MM.1S (cell line): ENCODE measurements at regions not wholly inside any gene's neighbourhood (a gene's known extent, or its start where the extent isn't known, plus 50 kb on each side); places are given as distances from the start of the nearest gene placed in this dataset.

ENCODE experiments used
- DNase-seq: peaks from one replicate; pipeline ENCODE4 v3.0.0-alpha.2; 2015
- H2AFZ ChIP-seq: fragments of 300-600 bp; sonication (generic); 2 replicates; pipeline ENCODE4 v1.6.0; 2016; ENCODE audit warnings: antibody characterized with exemption, low read length
- H3F3A ChIP-seq: fragments of 300-600 bp; sonication (generic); 2 replicates; pipeline ENCODE4 v1.6.1; 2016; ENCODE audit warnings: mild to moderate bottlenecking, antibody characterized with exemption, low read length, moderate library complexity, mixed read lengths; ENCODE audit not compliant: insufficient read depth
- H3K27ac ChIP-seq: fragments of 300-600 bp; sonication (generic); 2 replicates; pipeline ENCODE4 v1.5.1; 2016; ENCODE audit warnings: mild to moderate bottlenecking, low read length
- H3K27me3 ChIP-seq: fragments of 300-600 bp; sonication (generic); replicated peaks from 2 replicates; pipeline ENCODE4 v1.6.0; 2016; ENCODE audit warnings: low read length; ENCODE audit not compliant: insufficient read depth
- H3K36me3 ChIP-seq: fragments of 300-600 bp; sonication (generic); replicated peaks from 2 replicates; pipeline ENCODE4 v1.6.1; 2016; ENCODE audit warnings: mild to moderate bottlenecking, low read length, mixed read lengths; ENCODE audit not compliant: insufficient read depth
- H3K4me1 ChIP-seq: fragments of 300-600 bp; sonication (generic); 2 replicates; pipeline ENCODE4 v1.6.1; 2016; ENCODE audit warnings: low read length, mixed read lengths
- H3K4me2 ChIP-seq: fragments of 300-600 bp; sonication (generic); 2 replicates; pipeline ENCODE4 v1.6.0; 2016; ENCODE audit warnings: low read depth, low read length
- H3K4me3 ChIP-seq: fragments of 300-600 bp; sonication (generic); 2 replicates; pipeline ENCODE4 v1.5.1; 2016; ENCODE audit warnings: low read length, mixed read lengths
- H3K79me2 ChIP-seq: fragments of 300-600 bp; sonication (generic); 2 replicates; pipeline ENCODE4 v1.6.1; 2016; ENCODE audit warnings: mixed run types, low read length, mixed read lengths
- H3K9ac ChIP-seq: fragments of 300-600 bp; sonication (generic); 2 replicates; pipeline ENCODE4 v1.6.1; 2016; ENCODE audit warnings: low read length, mixed read lengths
- H3K9me2 ChIP-seq: fragments of 300-600 bp; sonication (generic); replicated peaks from 2 replicates; pipeline ENCODE4 v1.6.1; 2016; ENCODE audit warnings: mild to moderate bottlenecking, low read length, mixed read lengths; ENCODE audit not compliant: insufficient read depth
- H3K9me3 ChIP-seq: fragments of 300-600 bp; sonication (generic); replicated peaks from 2 replicates; pipeline ENCODE4 v1.6.1; 2016; ENCODE audit warnings: mild to moderate bottlenecking, low read length, mixed read lengths; ENCODE audit not compliant: insufficient read depth
- H4K20me1 ChIP-seq: fragments of 300-600 bp; sonication (generic); 2 replicates; pipeline ENCODE4 v1.6.1; 2016; ENCODE audit warnings: mild to moderate bottlenecking, low read length, moderate library complexity, mixed read lengths; ENCODE audit not compliant: insufficient read depth
- EZH2 ChIP-seq: fragments of 300-600 bp; sonication (generic); optimal IDR thresholded peaks from 2 replicates; pipeline ENCODE3; 2017; ENCODE audit warnings: low read depth, mild to moderate bottlenecking, antibody characterized with exemption, low read length, mixed read lengths
- EZH2phosphoT487 ChIP-seq: fragments of 300-600 bp; sonication (generic); IDR thresholded peaks from 2 replicates; pipeline ENCODE4 v1.6.1; 2018; ENCODE audit warnings: antibody characterized with exemption, low read length
- TF ChIP-seq, protein P1 (sequence below): fragments of 300-600 bp; sonication (generic); IDR thresholded peaks from 2 replicates; pipeline ENCODE4 v1.5.1; 2016; ENCODE audit warnings: antibody characterized with exemption, low read length, mixed read lengths

DNA sequence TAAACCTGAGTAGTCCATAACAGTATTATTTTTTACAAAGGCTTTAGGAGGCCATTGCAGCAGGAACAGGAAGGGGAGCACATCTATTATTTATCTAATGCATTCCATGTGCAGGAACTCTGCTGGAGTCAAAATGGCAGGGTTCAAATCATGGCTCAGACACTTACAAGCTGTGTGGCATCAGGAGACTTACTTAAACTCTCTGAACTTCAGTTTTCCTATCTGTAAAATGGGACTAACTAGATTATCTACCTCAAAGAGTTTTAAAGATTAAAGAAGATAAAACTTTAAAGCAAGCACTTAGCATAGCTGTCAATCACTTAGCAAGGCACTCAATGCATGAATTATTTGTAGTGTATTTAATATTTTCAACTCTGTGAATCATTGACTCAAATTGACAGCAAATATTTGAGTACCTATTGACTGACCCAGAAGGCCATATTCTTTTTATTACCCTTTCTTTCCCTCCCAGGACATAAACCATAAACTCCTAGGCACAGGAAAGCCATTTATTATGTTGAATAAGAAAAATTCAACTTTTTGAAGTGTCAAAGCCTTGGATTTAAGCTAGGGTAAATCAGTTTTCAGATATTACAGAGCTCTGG lies 115.8 kb upstream of the FAM204A start:
- Histone ChIP-seq H2AFZ (no peak overlapping the region), H3K9me3 (no peaks in the 10 kb centered on the region), H3K9ac (no peak overlapping the region), H3K27me3 (no peaks in the 10 kb centered on the region), H3K27ac (no peak overlapping the region), H3K79me2 (no peaks in the 10 kb centered on the region), H3K4me2 (no peak overlapping the region), H3K9me2 (no peaks in the 10 kb centered on the region), H3F3A (no peaks in the 10 kb centered on the region), H3K4me3 (no peak overlapping the region), H3K4me1 (no peaks in the 10 kb centered on the region), H4K20me1 (no peaks in the 10 kb centered on the region), H3K36me3 (no peaks in the 10 kb centered on the region)
- TF ChIP-seq EZH2: no peak
- no peak for TF ChIP-seq EZH2phosphoT487
- TF ChIP-seq, protein P1, sequence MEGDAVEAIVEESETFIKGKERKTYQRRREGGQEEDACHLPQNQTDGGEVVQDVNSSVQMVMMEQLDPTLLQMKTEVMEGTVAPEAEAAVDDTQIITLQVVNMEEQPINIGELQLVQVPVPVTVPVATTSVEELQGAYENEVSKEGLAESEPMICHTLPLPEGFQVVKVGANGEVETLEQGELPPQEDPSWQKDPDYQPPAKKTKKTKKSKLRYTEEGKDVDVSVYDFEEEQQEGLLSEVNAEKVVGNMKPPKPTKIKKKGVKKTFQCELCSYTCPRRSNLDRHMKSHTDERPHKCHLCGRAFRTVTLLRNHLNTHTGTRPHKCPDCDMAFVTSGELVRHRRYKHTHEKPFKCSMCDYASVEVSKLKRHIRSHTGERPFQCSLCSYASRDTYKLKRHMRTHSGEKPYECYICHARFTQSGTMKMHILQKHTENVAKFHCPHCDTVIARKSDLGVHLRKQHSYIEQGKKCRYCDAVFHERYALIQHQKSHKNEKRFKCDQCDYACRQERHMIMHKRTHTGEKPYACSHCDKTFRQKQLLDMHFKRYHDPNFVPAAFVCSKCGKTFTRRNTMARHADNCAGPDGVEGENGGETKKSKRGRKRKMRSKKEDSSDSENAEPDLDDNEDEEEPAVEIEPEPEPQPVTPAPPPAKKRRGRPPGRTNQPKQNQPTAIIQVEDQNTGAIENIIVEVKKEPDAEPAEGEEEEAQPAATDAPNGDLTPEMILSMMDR: no peak
- no peak for DNase-seq

DNA sequence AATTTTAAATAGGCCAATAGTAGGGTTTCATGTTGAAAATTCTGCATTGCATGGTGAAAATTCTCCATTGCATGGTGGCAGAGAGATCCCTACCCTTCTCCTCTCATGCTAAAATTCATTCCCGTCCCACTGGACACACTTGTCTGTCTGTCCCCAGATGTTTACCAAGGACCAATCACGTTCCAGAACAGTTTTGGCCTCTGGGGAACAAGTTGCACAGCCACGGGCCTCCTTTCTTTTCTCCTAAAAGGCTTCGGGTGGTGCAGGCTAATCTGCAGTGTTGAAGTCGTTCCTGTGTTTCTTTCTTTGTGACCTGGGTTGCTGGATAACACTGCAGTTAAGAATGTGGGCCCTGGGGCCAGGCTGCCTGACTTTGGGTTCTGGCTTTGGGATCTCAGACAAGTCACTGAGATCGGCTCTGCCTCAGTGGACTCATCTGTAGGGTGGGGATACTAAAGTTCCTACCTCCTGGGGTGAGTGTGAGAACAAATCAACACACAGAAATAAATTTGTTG lies 113.1 kb upstream of the FAM204A start:
- no peak for DNase-seq
- Histone ChIP-seq H2AFZ (no peak overlapping the region), H3K27me3 (no peaks in the 10 kb centered on the region), H3K9ac (no peak overlapping the region), H3K36me3 (no peaks in the 10 kb centered on the region), H3K4me1 (peaks cover under 1% of the 10 kb centered on the region; the same call in 1 of the 2 replicates), H3K9me3 (no peaks in the 10 kb centered on the region), H3K9me2 (no peaks in the 10 kb centered on the region), H4K20me1 (no peaks in the 10 kb centered on the region), H3K4me2 (no peak overlapping the region), H3F3A (no peaks in the 10 kb centered on the region), H3K27ac (no peak overlapping the region), H3K79me2 (no peaks in the 10 kb centered on the region), H3K4me3 (no peak overlapping the region)
- TF ChIP-seq, protein P1: no peak
- TF ChIP-seq EZH2: no peak
- no peak for TF ChIP-seq EZH2phosphoT487

DNA sequence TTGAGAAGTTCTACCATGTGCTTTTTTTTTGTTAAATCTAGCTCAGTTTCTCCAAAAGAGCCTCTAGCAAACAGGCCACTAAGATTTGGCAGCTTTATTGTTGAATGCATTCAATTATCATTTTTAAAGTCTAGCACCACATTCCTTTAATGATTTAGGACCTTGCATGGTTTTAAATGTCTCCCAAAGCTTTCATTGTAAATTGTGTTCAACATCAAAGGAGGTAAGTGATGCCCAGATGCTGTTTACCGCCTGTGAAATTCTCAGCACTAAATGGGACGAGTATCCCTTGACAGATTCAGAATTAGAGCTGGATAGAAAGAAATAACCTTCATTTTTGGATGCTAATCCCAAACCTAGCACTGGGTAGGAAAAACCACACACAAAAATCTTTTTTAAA lies 112.1 kb upstream of the FAM204A start:
- DNase-seq: no peak
- no peaks in the 10 kb centered on the region for H4K20me1 ChIP-seq
- no peaks in the 10 kb centered on the region for H3K79me2 ChIP-seq
- TF ChIP-seq EZH2 (no peak), EZH2phosphoT487 (no peak)
- TF ChIP-seq, protein P1: no peak
- H3K36me3 ChIP-seq: no peaks in the 10 kb centered on the region
- no peaks in the 10 kb centered on the region for H3K9me3 ChIP-seq
- H2AFZ ChIP-seq: no peak overlapping the region
- no peak overlapping the region for H3K27ac ChIP-seq
- no peak overlapping the region for H3K9ac ChIP-seq
- no peak overlapping the region for H3K4me3 ChIP-seq
- H3K27me3 ChIP-seq: no peaks in the 10 kb centered on the region
- H3K9me2 ChIP-seq: no peaks in the 10 kb centered on the region
- H3K4me1 ChIP-seq: peaks cover 5% of the 10 kb centered on the region
- no peaks in the 10 kb centered on the region for H3F3A ChIP-seq
- H3K4me2 ChIP-seq: no peak overlapping the region
